ENCODE measurements at regions not wholly inside any gene's neighbourhood (a gene's known extent, or its start where the extent isn't known, plus 50 kb on each side); places are given as distances from the start of the nearest gene placed in this dataset.
"Not testable (repeated sequence)": the region's sequence is repeated elsewhere in the genome, so short reads cannot be mapped to it uniquely, and the experiment has no call there.

GRCh38 chr3:195635262-195635873, 51.6 kb upstream of the APOD start:
- H3K27ac ChIP-seq = peak overlapping the region; percentile 18 to 77; a peak in 4 of 6 replicates
- CTCF ChIA-PET; DNase-seq (ENCODE audit: low read depth in 1 of 2, low spot score in 1 of 2); POLR2A ChIA-PET; H3K4me1 ChIP-seq; FAIRE-seq; H3K9me3 ChIP-seq: not testable (repeated sequence)
- H3K4me3 ChIP-seq = peak overlapping the region; percentile 33
- peak overlapping the region; percentile 68 for H3K4me2 ChIP-seq
- ATAC-seq = peak in 1 of 2 experiments; percentile 28; a peak in 2 of 6 replicates
- no CpG with 5 or more reads among the region's 64 CpGs for WGBS (ENCODE audit: missing lambda C conversion rate)

- peak; percentile 72; the same call in 1 of the 2 replicates for TF ChIP-seq PHF8 (IDR thresholded peaks at IDR 0.05; ENCODE audit: borderline replicate concordance, low read depth)
- ATAC-seq = peak; percentile 97 to 99
- Histone ChIP-seq H3K4me3 (peak overlapping the region; percentile 45), H3K27ac (peak overlapping the region; percentile 70 to 81)
- H3K4me1 ChIP-seq; H3K4me2 ChIP-seq; DNase-seq (ENCODE audit: low read depth in 1 of 2, low spot score in 1 of 2); POLR2A ChIA-PET; CTCF ChIA-PET; FAIRE-seq; H3K9me3 ChIP-seq: not testable (repeated sequence)
- WGBS (ENCODE audit: missing lambda C conversion rate) = 2% methylated on average over 17 of the region's 70 CpGs
Measured at GRCh38 chr3:195634426-195635261, 50.9 kb upstream of the APOD start.

All from A549 (cell line).